ENCODE measurements at regions not wholly inside any gene's neighbourhood (a gene's known extent, or its start where the extent isn't known, plus 50 kb on each side); places are given as distances from the start of the nearest gene placed in this dataset.

DNA sequence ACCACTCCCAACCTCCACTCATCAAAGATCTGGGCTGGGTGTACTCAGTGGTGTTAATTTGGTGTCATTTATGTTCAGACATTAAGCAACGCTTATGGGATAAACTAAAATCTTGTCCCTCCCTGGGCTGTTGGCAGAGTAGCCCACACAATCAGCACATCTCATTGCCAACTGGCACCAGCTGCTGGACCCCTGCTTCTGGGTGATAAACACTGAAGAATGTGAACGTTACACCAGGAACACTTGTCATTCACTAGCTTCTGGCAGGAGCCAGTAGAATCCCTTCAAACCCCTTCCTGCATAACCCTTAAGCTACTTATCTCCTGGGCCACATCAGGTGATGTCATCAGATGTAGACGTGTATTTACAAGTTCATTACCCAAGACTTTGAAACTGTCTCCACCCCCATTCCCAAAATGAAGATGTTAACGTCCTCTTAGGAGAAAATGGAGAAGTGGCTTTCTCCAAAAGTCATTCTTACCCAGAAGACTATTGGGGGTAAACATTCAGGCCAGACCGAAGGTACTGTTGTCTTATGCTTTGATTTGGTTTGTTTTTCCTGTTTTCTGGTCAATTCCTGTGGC lies 107.8 kb upstream of the CD93 start:
- TF ChIP-seq, protein P1, sequence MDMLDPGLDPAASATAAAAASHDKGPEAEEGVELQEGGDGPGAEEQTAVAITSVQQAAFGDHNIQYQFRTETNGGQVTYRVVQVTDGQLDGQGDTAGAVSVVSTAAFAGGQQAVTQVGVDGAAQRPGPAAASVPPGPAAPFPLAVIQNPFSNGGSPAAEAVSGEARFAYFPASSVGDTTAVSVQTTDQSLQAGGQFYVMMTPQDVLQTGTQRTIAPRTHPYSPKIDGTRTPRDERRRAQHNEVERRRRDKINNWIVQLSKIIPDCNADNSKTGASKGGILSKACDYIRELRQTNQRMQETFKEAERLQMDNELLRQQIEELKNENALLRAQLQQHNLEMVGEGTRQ (IDR thresholded peaks at IDR 0.05; ENCODE audit: low read depth, low read length): no peak
- TF ChIP-seq POLR2A (IDR thresholded peaks at IDR 0.05; ENCODE audit: low read depth, low read length) (no peak), RAD21 (IDR thresholded peaks at IDR 0.05; ENCODE audit: low read length) (no peak), CEBPB (IDR thresholded peaks at IDR 0.05; ENCODE audit: low read depth, low read length) (no peak), RFX5 (IDR thresholded peaks at IDR 0.05; ENCODE audit: low read depth, low read length) (no peak), MAZ (IDR thresholded peaks at IDR 0.05; ENCODE audit: borderline replicate concordance, low read depth, low read length) (no peak), CHD1 (IDR thresholded peaks at IDR 0.05; ENCODE audit: low read depth, low read length) (no peak), SMC3 (IDR thresholded peaks at IDR 0.05; ENCODE audit: low read depth, low read length) (no peak), MXI1 (IDR thresholded peaks at IDR 0.05; ENCODE audit: borderline replicate concordance, low read depth, low read length) (no peak), ELK1 (IDR thresholded peaks at IDR 0.05; ENCODE audit: borderline replicate concordance, low read depth, low read length) (no peak), BHLHE40 (IDR thresholded peaks at IDR 0.05; ENCODE audit: low read depth, low read length) (no peak)
- TF ChIP-seq, protein P2, sequence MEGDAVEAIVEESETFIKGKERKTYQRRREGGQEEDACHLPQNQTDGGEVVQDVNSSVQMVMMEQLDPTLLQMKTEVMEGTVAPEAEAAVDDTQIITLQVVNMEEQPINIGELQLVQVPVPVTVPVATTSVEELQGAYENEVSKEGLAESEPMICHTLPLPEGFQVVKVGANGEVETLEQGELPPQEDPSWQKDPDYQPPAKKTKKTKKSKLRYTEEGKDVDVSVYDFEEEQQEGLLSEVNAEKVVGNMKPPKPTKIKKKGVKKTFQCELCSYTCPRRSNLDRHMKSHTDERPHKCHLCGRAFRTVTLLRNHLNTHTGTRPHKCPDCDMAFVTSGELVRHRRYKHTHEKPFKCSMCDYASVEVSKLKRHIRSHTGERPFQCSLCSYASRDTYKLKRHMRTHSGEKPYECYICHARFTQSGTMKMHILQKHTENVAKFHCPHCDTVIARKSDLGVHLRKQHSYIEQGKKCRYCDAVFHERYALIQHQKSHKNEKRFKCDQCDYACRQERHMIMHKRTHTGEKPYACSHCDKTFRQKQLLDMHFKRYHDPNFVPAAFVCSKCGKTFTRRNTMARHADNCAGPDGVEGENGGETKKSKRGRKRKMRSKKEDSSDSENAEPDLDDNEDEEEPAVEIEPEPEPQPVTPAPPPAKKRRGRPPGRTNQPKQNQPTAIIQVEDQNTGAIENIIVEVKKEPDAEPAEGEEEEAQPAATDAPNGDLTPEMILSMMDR (conservative IDR thresholded peaks at IDR 0.05; ENCODE audit: low read depth, low read length): no peak
